NCI-H446 treated with DMSO at 0.1 percent for 48 hours (cell line): ENCODE measurements at regions not wholly inside any gene's neighbourhood (a gene's known extent, or its start where the extent isn't known, plus 50 kb on each side); places are given as distances from the start of the nearest gene placed in this dataset.
"Not testable (repeated sequence)": the region's sequence is repeated elsewhere in the genome, so short reads cannot be mapped to it uniquely, and the experiment has no call there.

Experiments
- DNase-seq: peaks from one replicate; lab custom pipeline; 2025; lab: John Stamatoyannopoulos, UW

GRCh38 chr17:22131740-22132139 lies 439.4 kb downstream of the KCNJ18 start:
- no peak for DNase-seq

DNA sequence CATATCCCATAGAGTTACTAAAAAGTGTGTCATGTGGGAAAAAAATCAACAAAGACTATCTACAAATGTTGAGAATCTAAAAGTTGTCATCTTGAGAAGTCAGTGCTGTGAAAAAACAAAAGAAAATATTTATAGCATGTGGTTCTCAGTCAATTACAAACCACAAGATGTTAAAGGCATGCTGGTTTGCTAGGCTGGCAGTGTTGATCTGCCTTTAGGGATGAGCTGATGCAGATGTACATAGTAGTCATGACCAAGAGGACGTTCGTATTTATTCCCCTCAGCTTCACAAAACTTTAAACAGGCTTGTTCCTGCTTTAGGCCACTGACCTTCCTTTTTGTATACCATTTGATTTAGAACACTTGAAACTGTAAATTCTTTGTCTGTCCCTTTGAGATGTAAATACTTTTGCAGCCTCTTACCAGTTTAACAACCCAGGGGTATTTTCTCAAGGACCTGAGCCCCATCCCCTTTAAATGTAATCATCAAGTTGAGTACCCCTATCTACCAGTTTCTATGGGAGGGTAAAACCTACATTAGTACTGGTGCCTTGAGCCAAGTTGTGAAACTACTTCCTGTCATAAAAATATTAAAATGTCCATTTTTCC lies 446.6 kb downstream of the KCNJ18 start:
- DNase-seq, result no peak

DNA sequence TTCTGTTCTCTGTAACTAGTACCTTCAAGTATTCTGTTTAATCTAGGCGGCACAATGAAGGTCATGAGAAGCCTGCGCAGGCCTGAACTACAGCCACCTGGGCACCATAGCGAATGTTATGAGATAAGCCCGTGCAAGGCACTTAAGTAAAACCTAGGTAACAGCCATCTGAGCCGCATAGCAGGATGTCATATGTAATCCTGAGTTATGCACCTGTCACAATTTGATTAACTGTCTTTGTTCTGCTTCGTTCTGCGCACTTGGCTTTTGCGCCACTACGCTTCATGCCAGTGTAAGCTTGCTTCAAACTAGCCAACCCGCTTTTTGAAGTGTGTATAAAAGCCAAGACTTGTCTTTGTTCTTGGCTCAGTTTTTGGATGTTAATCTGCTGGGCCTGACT lies 449.8 kb downstream of the KCNJ18 start:
- no peak for DNase-seq

GRCh38 chr17:22145605-22146178 lies 453.4 kb downstream of the KCNJ18 start:
- no peak for DNase-seq

DNA sequence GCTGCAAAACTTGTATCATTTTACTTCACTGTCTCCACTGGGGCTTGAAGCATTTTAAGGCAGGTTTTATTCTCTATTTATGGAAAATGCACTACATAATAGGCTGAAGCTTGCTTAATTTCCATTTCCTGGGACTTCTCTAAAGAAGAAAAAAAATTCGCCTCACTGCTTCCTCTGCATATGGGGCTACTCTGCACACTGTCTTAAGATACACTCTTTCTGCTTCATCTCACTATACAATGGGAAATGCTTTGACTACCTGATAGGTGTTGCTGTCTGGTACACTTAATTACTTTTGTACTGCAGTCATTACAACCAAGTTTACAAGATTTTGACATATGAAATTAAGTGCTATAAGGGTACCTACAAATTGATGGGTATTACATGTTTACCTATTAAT lies 466.0 kb downstream of the KCNJ18 start:
- DNase-seq, result no peak

- no peak for DNase-seq
Observed at GRCh38 chr17:22161376-22161775, 469.1 kb downstream of the KCNJ18 start.

- DNase-seq, result no peak
Observed at GRCh38 chr17:22171631-22172030, 479.3 kb downstream of the KCNJ18 start.

DNA sequence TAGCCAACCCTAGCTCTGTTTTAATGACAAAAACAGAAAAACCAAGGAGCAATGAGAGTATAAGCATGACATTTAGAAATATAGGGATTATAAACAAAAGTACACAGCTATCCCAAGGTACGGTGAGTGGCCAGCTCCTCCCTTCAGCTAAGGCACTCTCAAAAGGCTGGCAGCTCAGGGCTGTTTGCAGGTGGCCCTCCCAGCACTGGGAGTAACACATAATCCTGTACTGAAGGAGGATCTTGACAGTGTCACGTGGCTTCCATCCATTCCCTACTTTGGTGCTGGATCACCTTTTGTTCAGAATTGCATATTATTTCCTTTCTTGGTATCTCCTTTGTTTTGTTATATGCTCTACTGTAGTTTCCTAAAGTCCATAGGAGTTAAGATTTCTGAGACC lies 500.8 kb downstream of the KCNJ18 start:
- no peak for DNase-seq

GRCh38 chr17:22200187-22200586 lies 507.9 kb downstream of the KCNJ18 start:
- DNase-seq, result not testable (repeated sequence)

GRCh38 chr17:22202702-22203101 lies 510.4 kb downstream of the KCNJ18 start:
- no peak for DNase-seq

DNA sequence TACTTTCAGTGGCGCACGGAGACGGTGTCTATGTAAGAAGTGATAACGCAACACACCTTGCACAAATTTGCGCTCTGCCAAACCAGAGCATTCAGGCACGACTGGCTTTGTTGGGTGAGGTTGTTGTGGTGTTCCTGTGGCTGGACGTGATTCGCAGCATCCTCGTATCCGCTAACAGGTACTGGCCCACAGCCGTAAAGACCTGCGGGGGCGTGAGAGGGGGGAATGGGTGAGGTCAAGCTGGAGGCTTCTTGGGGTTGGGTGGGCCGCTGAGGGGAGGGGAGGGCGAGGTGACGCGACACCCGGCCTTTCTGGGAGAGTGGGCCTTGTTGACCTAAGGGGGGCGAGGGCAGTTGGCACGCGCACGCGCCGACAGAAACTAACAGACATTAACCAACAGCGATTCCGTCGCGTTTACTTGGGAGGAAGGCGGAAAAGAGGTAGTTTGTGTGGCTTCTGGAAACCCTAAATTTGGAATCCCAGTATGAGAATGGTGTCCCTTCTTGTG lies 510.9 kb downstream of the KCNJ18 start:
- DNase-seq, result no peak

- DNase-seq, result not testable (repeated sequence)
Observed at GRCh38 chr17:22204076-22204475, 511.8 kb downstream of the KCNJ18 start.

- DNase-seq, result not testable (repeated sequence)
Observed at GRCh38 chr17:22210212-22210611, 517.9 kb downstream of the KCNJ18 start.

- not testable (repeated sequence) for DNase-seq
Observed at GRCh38 chr17:22213169-22213568, 520.8 kb downstream of the KCNJ18 start.

DNA sequence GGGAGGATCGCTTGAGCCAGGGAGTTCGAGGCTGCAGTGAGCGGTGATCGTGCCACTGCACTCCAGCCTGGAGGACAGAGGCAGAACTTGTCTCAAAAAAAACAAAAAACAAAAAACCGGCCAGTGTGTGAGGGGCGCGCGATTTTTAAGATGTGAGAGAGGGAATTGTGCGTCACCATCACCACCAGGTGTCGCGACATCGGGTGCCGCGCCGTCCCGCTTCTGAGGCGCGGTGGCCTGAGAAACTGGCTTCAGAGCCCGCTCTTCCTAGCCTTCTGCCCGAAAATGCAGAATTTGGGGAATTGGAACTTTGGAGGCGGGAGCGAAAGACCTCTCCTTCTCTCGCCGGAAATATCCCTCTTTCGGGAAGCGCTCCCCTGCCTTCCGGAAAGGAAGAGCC lies 524.8 kb downstream of the KCNJ18 start:
- DNase-seq, result no peak

DNA sequence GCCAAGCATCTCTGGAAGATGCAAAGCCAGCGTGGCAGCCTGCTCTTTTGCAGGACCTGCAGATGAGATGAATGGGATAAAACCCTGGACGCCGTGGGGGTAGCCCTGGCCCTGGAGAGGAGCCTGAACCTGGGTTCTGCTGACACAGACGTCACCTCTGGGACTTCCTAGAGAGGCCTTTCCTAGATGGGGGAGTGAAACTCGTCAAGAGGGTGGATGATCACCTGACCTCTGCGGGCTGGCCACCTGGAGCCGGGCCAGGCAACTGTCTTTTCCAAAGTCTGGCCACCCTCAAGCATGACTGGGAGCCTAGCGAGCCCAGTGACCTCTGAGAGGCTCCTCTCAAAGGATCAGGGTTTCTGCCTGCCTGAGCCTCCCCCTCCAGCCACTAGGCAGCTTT lies 529.0 kb downstream of the KCNJ18 start:
- DNase-seq, result no peak

DNA sequence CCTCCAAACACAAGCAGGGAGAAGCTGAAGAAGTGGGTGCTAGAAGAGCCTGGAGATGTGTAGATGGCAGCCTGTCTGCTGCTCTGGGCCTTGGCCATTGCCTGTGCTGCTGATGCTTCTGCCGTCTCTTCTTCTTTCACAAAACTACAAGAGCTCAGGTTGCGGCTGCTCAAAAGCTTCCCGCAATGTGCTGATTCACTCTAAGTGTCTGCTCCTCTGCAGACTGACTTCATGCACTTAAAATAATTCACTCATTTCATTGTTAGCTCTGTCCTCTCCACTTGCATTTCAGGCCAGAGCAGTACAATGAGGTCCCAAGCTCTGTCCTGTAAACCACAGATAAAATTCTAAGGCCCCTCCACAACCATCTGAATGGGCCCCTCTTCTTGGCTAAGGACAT lies 534.2 kb downstream of the KCNJ18 start:
- DNase-seq, result not testable (repeated sequence)

GRCh38 chr17:22226932-22227331 lies 534.6 kb downstream of the KCNJ18 start:
- DNase-seq, result not testable (repeated sequence)

DNA sequence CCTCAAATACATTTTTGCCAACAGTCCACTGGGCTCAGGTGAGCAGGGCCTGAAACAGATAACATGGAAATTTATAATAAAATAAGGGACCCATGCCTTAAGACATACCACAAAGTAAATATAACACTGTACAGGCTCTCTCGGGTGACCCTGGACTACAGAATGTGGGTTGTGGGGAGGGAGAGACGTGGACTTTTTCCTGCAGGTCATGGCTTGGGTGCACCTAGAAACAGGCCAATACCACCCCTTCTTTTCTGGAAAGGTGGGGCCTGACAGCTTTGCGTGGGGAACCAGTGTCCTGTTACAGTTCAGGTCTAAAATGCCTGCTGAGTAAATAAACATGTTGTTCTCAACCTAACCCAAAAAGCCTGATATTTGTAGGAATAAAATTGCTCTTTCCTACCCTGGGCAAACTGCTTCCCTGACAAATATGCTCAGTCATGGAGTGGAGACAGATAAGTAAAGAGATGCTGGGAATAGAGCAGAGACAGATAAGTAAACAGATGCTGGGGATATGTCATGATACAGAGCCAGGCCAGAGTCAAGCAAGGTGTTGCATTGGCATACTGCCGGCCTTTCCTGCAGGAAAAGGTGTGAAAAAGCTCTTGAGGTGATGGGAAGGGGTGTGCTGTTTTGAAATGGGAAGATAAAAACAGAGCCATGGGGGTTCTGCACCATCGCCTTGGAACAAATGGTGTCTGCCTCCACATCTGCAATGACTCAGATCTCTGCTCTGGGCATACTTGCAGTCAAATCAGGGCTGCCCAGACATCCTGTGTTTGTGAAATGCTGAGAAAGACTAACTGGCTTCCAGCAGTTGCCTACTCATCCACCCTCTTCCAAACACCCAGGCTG lies 535.6 kb downstream of the KCNJ18 start:
- not testable (repeated sequence) for DNase-seq

- not testable (repeated sequence) for DNase-seq
Observed at GRCh38 chr17:22229821-22230220, 537.5 kb downstream of the KCNJ18 start.

GRCh38 chr17:22233382-22233781 lies 541.1 kb downstream of the KCNJ18 start:
- DNase-seq, result no peak

- no peak for DNase-seq
Observed at GRCh38 chr17:22242472-22242871, 550.1 kb downstream of the KCNJ18 start.

DNA sequence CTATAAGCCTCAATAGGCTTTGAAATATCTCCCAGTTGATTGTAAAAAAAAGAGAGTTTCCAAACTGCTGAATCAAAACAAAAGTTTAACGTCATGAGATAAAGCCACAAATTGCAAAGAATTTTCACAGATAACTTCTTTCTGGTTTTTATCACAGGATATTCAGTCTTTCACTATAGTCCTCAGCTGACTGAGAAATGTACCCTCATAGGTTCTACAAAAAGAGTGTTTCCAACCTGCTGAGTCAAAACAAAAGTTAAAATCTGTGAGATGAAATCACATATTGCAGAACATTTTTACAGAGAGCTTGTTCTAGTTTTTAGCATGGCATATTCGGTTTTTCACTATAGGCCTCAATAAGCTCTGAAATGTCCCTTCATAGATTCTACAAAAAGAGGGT lies 559.2 kb downstream of the KCNJ18 start:
- DNase-seq, result no peak
